ENCODE measurements at regions not wholly inside any gene's neighbourhood (a gene's known extent, or its start where the extent isn't known, plus 50 kb on each side); places are given as distances from the start of the nearest gene placed in this dataset.

DNA sequence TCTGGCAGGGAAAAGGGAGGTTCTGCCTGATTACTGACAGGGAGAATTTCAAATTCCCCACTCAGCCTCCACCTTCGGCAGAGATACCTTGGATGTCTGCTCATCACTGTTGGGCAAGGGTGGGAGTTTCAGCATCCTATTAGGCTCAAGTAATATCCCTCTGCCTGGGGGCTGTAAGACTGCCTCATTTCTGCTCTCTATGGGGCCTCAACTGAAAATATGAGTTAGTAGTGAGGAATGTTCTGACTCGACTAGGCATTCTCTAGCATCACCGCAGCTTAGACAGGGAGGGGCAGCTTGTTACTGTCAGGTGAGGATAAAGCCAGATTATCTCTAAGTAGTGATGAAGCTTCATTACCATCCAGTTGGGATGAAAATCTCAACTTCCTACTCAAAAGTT is 87.7 kb upstream of the LRP1B start:
- no peaks in the 10 kb centered on the region for H3K36me3 ChIP-seq (ENCODE audit: insufficient read depth, low read length)
- Mint-ChIP-seq H3K9me3 (peaks cover 9 to 48% (median 12%) of the 10 kb centered on the region in 5 donors), H3K36me3 (no peaks in the 10 kb centered on the region), H3K4me1 (no peaks in the 10 kb centered on the region), H3K27ac (no peak overlapping the region), H3K4me3 (no peak overlapping the region), H3K27me3 (no peaks in the 10 kb centered on the region)
- ChIA-PET POLR2A (no interaction called here), CTCF (no interaction called here)
- H3K4me3 ChIP-seq (ENCODE audit: low read length): no peak overlapping the region
- DNase-seq: no peak
- no peaks in the 10 kb centered on the region for H3K9me3 ChIP-seq (ENCODE audit: low read length)
- no peak overlapping the region for H3K27ac ChIP-seq (ENCODE audit: low read depth, low read length)
- H3K27me3 ChIP-seq (ENCODE audit: insufficient read depth, low read length, poor library complexity, severe bottlenecking): no peaks in the 10 kb centered on the region
- no peaks in the 10 kb centered on the region for H3K4me1 ChIP-seq (ENCODE audit: insufficient read depth, low read length)

DNA sequence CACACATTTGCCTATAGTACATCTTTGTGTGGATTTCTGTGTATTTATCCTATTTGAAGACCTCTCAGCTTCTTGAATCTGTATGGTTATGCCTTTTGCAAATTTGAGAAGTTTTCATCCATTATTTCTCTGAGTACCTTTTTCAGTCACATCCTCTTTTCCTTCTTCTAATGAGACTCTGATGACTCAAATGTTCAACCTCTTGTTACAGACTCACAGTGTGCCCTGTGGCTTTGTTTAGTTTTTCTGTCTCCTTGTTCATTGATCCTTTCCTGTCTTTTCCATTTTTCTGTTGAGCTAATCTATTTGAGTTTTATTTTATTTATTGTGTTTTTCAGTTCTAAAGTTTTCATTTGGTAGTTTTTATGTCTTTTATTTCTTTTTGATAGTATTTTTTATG is 87.0 kb upstream of the LRP1B start:
- CTCF ChIA-PET: no interaction called here
- no peaks in the 10 kb centered on the region for H3K36me3 ChIP-seq (ENCODE audit: insufficient read depth, low read length)
- H3K4me3 Mint-ChIP-seq: no peak overlapping the region
- H3K27ac ChIP-seq (ENCODE audit: low read depth, low read length): no peak overlapping the region
- no peaks in the 10 kb centered on the region for H3K36me3 Mint-ChIP-seq
- POLR2A ChIA-PET: no interaction called here
- H3K4me3 ChIP-seq (ENCODE audit: low read length): no peak overlapping the region
- no peaks in the 10 kb centered on the region for H3K27me3 ChIP-seq (ENCODE audit: insufficient read depth, low read length, poor library complexity, severe bottlenecking)
- H3K27me3 Mint-ChIP-seq: no peaks in the 10 kb centered on the region
- no peak overlapping the region for H3K27ac Mint-ChIP-seq
- no peaks in the 10 kb centered on the region for H3K4me1 ChIP-seq (ENCODE audit: insufficient read depth, low read length)
- no peaks in the 10 kb centered on the region for H3K9me3 ChIP-seq (ENCODE audit: low read length)
- no peaks in the 10 kb centered on the region for H3K4me1 Mint-ChIP-seq
- peaks cover 11 to 51% (median 12%) of the 10 kb centered on the region in 5 donors for H3K9me3 Mint-ChIP-seq
- DNase-seq: no peak

DNA sequence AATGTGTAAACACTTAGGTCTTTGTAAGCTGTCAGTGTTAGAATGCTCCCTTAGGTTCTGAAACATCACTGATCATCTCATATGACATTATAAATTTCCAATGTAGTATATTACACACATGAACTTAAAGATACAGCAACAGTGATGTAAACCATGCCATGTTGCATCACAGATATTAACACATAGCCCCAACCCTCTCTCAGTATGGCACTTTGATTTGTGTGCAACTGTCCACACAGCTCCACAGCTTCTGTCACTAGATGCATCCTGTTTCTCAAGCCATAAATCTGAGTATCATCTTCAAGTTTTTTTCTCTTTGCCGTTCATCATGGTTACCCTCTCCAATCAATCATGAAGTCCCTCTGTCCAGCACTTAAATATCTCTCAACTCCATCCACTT is 69.2 kb upstream of the LRP1B start:
- H3K4me3 Mint-ChIP-seq: no peak overlapping the region
- CTCF ChIA-PET: no interaction called here
- POLR2A ChIA-PET: no interaction called here

DNA sequence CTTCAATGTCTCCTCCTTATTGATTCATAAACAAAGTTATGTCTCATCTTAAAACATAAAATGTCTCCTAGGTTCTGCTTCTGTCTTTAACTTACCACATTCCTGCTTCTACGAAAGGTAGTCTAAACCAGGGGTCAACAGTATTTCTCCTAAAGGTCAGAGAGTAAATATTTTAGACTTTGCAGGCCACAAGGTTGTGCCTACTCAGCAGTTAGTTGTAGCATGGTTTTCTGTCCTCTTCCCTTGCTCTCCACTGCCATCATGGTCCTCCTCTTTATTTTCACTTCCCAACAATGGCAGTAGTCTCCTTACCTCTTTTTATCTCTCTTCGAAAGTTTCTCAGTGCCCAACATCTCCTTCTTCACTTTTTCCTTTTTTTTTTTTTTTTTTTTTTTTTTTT is 68.3 kb upstream of the LRP1B start:
- CTCF ChIA-PET: no interaction called here
- H3K4me1 Mint-ChIP-seq: no peaks in the 10 kb centered on the region
- H3K27me3 Mint-ChIP-seq: no peaks in the 10 kb centered on the region
- no peaks in the 10 kb centered on the region for H3K27me3 ChIP-seq (ENCODE audit: insufficient read depth, low read length, poor library complexity, severe bottlenecking)
- H3K4me3 Mint-ChIP-seq: no peak overlapping the region
- H3K27ac Mint-ChIP-seq: no peak overlapping the region
- H3K27ac ChIP-seq (ENCODE audit: low read depth, low read length): no peak overlapping the region
- H3K9me3 Mint-ChIP-seq: peaks cover 7 to 32% (median 14%) of the 10 kb centered on the region in 5 donors
- H3K4me3 ChIP-seq (ENCODE audit: low read length): no peak overlapping the region
- no peak for DNase-seq
- H3K36me3 ChIP-seq (ENCODE audit: insufficient read depth, low read length): no peaks in the 10 kb centered on the region
- H3K36me3 Mint-ChIP-seq: no peaks in the 10 kb centered on the region
- POLR2A ChIA-PET: no interaction called here
- no peaks in the 10 kb centered on the region for H3K4me1 ChIP-seq (ENCODE audit: insufficient read depth, low read length)
- no peaks in the 10 kb centered on the region for H3K9me3 ChIP-seq (ENCODE audit: low read length)

More for the DNA sequence above, 69.2 kb upstream of the LRP1B start:
- H3K9me3 ChIP-seq (ENCODE audit: low read length): no peaks in the 10 kb centered on the region
- H3K27ac ChIP-seq (ENCODE audit: low read depth, low read length): no peak overlapping the region
- H3K4me3 ChIP-seq (ENCODE audit: low read length): no peak overlapping the region
- H3K36me3 Mint-ChIP-seq: no peaks in the 10 kb centered on the region
- H3K27me3 Mint-ChIP-seq: no peaks in the 10 kb centered on the region
- no peak overlapping the region for H3K27ac Mint-ChIP-seq
- DNase-seq: no peak
- no peaks in the 10 kb centered on the region for H3K4me1 Mint-ChIP-seq
- peaks cover 7 to 27% (median 11%) of the 10 kb centered on the region in 5 donors for H3K9me3 Mint-ChIP-seq
- no peaks in the 10 kb centered on the region for H3K4me1 ChIP-seq (ENCODE audit: insufficient read depth, low read length)
- H3K36me3 ChIP-seq (ENCODE audit: insufficient read depth, low read length): no peaks in the 10 kb centered on the region
- H3K27me3 ChIP-seq (ENCODE audit: insufficient read depth, low read length, poor library complexity, severe bottlenecking): no peaks in the 10 kb centered on the region

DNA sequence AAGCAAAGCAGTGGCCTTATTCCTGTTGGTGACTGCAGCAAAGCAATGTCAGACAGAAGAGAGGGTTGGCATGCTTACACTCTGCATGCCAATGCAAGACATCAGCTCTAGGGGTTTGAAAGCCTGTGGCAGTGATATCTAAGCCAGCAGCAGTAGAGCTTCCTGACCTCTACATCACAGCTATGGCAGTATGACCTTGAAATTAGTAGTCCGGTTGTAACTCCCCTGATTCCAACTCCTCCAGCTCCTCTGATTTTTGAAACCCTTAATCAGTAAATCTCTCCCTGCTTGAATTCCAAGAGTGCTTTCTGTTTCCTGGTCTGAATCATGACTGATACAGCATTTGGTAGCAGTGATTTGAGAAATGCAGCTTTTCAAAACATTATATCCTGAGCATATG is 60.0 kb upstream of the LRP1B start:
- Mint-ChIP-seq H3K9me3 (peaks cover 5 to 21% (median 7%) of the 10 kb centered on the region in 5 donors), H3K36me3 (no peaks in the 10 kb centered on the region), H3K4me3 (no peak overlapping the region), H3K4me1 (no peaks in the 10 kb centered on the region), H3K27me3 (no peaks in the 10 kb centered on the region), H3K27ac (no peak overlapping the region)
- H3K4me3 ChIP-seq (ENCODE audit: low read length): no peak overlapping the region
- no peaks in the 10 kb centered on the region for H3K9me3 ChIP-seq (ENCODE audit: low read length)
- ChIA-PET CTCF (no interaction called here), POLR2A (no interaction called here)
- no peaks in the 10 kb centered on the region for H3K4me1 ChIP-seq (ENCODE audit: insufficient read depth, low read length)
- H3K36me3 ChIP-seq (ENCODE audit: insufficient read depth, low read length): no peaks in the 10 kb centered on the region
- no peak for DNase-seq
- no peak overlapping the region for H3K27ac ChIP-seq (ENCODE audit: low read depth, low read length)
- H3K27me3 ChIP-seq (ENCODE audit: insufficient read depth, low read length, poor library complexity, severe bottlenecking): no peaks in the 10 kb centered on the region

DNA sequence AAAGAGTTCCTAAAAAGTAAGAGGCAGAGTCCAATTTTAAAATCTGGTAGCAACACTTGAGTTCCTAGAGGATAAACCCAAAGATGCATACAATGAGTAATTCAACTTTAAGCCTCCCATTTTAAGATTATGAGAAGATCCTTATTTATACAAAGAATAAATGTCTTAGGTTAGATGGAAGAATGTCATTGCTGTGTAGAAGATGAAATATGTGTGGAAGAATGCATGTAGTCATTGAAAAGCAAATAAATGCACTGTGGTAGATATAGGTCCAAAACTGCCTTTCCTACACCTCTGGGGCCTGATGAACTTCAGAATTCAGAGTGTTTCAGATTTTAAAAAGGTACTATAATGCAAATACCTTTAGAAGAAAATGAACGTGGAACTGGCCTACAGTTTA is 58.7 kb upstream of the LRP1B start:
- H3K27ac Mint-ChIP-seq: no peak overlapping the region

DNA sequence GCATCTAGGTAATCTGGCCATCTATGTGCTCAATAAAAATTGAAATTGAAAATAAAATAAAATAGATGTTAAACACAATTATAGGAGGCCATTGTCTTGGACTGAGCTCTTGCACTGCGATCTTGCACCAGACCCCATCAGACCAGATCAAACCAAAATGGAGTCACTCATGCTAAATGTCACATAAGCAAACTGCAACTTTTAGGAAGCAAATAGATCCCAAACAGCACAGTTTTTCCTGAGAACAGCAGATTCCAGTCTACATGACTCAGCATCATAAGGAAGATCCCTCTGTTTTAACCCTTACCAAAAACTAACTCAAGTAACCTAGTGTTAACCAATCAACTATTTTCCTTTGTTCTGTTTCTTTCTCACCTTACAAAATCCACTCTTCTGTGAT is 57.7 kb upstream of the LRP1B start:
- Histone ChIP-seq H3K9me3 (ENCODE audit: low read length) (no peaks in the 10 kb centered on the region), H3K27ac (ENCODE audit: low read depth, low read length) (no peak overlapping the region), H3K4me1 (ENCODE audit: insufficient read depth, low read length) (no peaks in the 10 kb centered on the region), H3K4me3 (ENCODE audit: low read length) (no peak overlapping the region), H3K27me3 (ENCODE audit: insufficient read depth, low read length, poor library complexity, severe bottlenecking) (no peaks in the 10 kb centered on the region), H3K36me3 (ENCODE audit: insufficient read depth, low read length) (no peaks in the 10 kb centered on the region)
- no peaks in the 10 kb centered on the region for H3K36me3 Mint-ChIP-seq
- H3K9me3 Mint-ChIP-seq: peaks cover 3 to 12% (median 7%) of the 10 kb centered on the region in 5 donors
- no peaks in the 10 kb centered on the region for H3K27me3 Mint-ChIP-seq
- DNase-seq: no peak
- no peak overlapping the region for H3K27ac Mint-ChIP-seq
- H3K4me3 Mint-ChIP-seq: no peak overlapping the region
- CTCF ChIA-PET: no interaction called here
- H3K4me1 Mint-ChIP-seq: no peaks in the 10 kb centered on the region
- POLR2A ChIA-PET: no interaction called here

More for the DNA sequence above, 58.7 kb upstream of the LRP1B start:
- no peak overlapping the region for H3K4me3 ChIP-seq (ENCODE audit: low read length)
- no peaks in the 10 kb centered on the region for H3K27me3 ChIP-seq (ENCODE audit: insufficient read depth, low read length, poor library complexity, severe bottlenecking)
- CTCF ChIA-PET: no interaction called here
- POLR2A ChIA-PET: no interaction called here
- no peak overlapping the region for H3K27ac ChIP-seq (ENCODE audit: low read depth, low read length)
- no peaks in the 10 kb centered on the region for H3K4me1 ChIP-seq (ENCODE audit: insufficient read depth, low read length)
- H3K4me3 Mint-ChIP-seq: no peak overlapping the region
- no peaks in the 10 kb centered on the region for H3K9me3 ChIP-seq (ENCODE audit: low read length)
- no peaks in the 10 kb centered on the region for H3K36me3 Mint-ChIP-seq
- no peaks in the 10 kb centered on the region for H3K4me1 Mint-ChIP-seq
- peaks cover 2 to 12% (median 7%) of the 10 kb centered on the region in 5 donors for H3K9me3 Mint-ChIP-seq
- no peaks in the 10 kb centered on the region for H3K27me3 Mint-ChIP-seq
- no peaks in the 10 kb centered on the region for H3K36me3 ChIP-seq (ENCODE audit: insufficient read depth, low read length)
- no peak for DNase-seq

DNA sequence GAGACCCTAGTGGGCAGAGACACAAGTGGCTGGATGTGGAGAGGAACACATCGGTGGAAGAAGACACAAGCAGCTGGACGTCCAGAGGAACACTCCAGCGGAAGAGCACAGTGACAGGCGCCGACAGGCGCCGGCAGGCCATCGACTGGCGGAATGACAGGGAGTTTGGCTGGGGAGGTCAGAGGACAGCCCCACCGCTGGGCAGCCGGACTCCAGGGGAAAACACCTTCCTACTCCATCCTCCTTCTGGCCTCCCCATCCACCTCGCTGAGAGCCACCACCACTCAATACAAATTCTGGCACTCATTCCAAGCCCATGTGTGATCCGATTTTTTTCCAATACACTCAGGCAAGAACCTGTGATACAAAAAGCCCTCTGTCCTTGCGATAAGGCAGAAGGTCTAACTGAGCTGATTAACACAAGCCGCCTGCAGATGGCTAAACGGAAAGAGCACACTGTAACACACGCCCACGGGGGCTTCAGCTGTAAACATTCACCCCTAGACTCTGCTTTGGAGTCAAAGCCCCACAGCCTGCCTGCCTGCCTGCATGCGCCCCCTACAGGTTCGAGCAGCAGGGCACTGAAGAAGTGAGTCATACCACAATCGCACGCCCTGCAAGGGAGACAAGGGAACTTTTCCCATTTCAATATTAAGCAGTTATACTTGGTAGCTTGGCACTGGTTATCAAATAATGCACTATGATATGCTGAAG is 50.2 kb upstream of the LRP1B start:
- POLR2A ChIA-PET: no interaction called here
- H3K4me3 Mint-ChIP-seq: no peak overlapping the region
- Histone ChIP-seq H3K4me1 (ENCODE audit: insufficient read depth, low read length) (no peaks in the 10 kb centered on the region), H3K27ac (ENCODE audit: low read depth, low read length) (no peak overlapping the region), H3K36me3 (ENCODE audit: insufficient read depth, low read length) (no peaks in the 10 kb centered on the region), H3K9me3 (ENCODE audit: low read length) (no peaks in the 10 kb centered on the region), H3K4me3 (ENCODE audit: low read length) (no peak overlapping the region), H3K27me3 (ENCODE audit: insufficient read depth, low read length, poor library complexity, severe bottlenecking) (no peaks in the 10 kb centered on the region)
- H3K27ac Mint-ChIP-seq: no peak overlapping the region
- no peak for DNase-seq
- H3K27me3 Mint-ChIP-seq: no peaks in the 10 kb centered on the region
- H3K36me3 Mint-ChIP-seq: no peaks in the 10 kb centered on the region
- CTCF ChIA-PET: no interaction called here
- no peaks in the 10 kb centered on the region for H3K4me1 Mint-ChIP-seq
- peaks cover 6 to 15% (median 12%) of the 10 kb centered on the region in 5 donors for H3K9me3 Mint-ChIP-seq

Data from CD8-positive, alpha-beta memory T cell (primary cell).